ENCODE measurements at regions not wholly inside any gene's neighbourhood (a gene's known extent, or its start where the extent isn't known, plus 50 kb on each side); places are given as distances from the start of the nearest gene placed in this dataset.
"Not testable (repeated sequence)": the region's sequence is repeated elsewhere in the genome, so short reads cannot be mapped to it uniquely, and the experiment has no call there.

DNA sequence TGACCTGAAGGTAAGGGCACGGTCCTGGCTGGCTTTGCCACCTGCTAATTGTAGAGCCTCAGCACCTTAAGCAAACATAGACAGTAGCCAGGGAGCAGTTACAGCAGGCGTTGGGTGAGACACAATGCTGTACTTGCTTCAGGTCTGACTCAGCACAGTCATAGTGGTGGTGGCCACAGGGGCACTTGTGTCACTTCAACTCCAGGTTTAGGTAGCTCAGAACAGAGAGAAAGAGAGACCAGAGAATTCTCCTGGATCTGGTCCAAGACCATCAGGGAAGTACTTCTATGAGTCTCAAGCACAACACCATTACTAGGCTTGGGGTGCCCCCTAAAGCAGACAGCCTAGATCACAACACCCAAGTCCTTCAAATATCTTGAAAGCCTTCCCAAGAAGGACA, 204.4 kb downstream of the OTOL1 start:
- DNase-seq (ENCODE audit: low read depth), result peak; percentile 4
- TF ChIP-seq, protein P1, sequence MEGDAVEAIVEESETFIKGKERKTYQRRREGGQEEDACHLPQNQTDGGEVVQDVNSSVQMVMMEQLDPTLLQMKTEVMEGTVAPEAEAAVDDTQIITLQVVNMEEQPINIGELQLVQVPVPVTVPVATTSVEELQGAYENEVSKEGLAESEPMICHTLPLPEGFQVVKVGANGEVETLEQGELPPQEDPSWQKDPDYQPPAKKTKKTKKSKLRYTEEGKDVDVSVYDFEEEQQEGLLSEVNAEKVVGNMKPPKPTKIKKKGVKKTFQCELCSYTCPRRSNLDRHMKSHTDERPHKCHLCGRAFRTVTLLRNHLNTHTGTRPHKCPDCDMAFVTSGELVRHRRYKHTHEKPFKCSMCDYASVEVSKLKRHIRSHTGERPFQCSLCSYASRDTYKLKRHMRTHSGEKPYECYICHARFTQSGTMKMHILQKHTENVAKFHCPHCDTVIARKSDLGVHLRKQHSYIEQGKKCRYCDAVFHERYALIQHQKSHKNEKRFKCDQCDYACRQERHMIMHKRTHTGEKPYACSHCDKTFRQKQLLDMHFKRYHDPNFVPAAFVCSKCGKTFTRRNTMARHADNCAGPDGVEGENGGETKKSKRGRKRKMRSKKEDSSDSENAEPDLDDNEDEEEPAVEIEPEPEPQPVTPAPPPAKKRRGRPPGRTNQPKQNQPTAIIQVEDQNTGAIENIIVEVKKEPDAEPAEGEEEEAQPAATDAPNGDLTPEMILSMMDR (IDR thresholded peaks at IDR 0.05; ENCODE audit: insufficient read depth, low read depth, low read length), result no peak
- no peak overlapping the region for H3K4me3 ChIP-seq (ENCODE audit: low read depth, low read length)

DNA sequence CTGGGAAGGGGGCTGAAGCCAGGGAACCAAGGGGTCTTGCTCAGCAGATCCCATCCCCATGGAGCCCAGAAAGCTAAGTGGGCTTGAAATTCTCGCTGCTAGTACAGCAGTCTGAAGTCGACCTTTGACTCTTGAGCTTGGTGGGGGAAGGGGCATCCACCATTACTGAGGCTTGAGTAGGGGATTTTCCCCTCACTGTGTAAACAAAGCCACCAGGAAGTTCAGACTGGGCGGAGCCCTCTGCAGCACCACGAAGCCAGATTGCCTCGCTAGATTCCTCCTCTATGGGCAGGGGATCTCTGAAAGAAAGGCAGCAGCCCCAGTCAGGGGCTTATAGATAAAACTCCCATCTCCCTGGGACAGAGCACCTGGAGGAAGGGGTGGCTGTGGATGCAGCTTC, 210.6 kb downstream of the OTOL1 start:
- not testable (repeated sequence) for DNase-seq (ENCODE audit: low read depth); H3K4me3 ChIP-seq (ENCODE audit: low read depth, low read length)

DNA sequence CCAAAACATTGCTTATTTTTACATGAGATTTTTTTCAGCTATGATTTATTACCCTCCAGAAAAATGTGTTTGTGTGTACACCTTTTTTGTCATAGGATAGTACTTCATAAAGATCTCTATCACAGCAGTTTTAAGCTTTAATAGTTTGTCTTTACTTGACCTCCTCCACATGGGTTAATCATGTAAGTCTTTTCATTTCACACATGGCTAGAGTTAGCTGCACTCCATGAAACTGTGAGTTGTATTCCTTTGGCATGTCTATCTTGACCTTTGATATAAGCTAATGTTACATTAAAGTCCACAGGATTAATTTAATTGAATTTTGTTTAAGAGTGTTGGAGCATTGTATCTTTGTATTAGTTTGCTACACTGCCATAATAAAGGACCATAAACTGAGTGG, 217.1 kb downstream of the OTOL1 start:
- H3K4me3 ChIP-seq (ENCODE audit: low read depth, low read length), result no peak overlapping the region
- TF ChIP-seq, protein P1 (IDR thresholded peaks at IDR 0.05; ENCODE audit: insufficient read depth, low read depth, low read length), result no peak
- DNase-seq (ENCODE audit: low read depth), result no peak

DNA sequence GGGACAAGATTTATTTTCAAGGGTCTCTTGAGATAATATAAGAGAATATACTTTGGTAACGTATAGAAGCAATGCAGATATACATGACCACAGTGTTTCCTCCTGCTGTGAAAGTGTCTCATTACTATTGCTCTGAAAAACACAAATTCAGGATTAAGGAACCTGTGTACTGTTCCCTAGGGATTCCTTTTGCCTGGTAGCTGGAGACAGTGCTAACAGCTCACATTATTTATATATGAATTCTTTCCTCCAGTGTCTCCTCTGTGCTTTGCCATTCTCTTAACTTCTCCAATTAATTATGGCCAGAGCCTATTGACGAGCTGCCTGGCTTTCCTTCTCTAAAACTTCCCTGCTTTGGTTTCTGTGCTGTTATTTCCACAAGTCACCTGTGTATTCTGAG, 235.4 kb downstream of the OTOL1 start:
- DNase-seq (ENCODE audit: low read depth), result no peak
- H3K4me3 ChIP-seq (ENCODE audit: low read depth, low read length), result no peak overlapping the region
- TF ChIP-seq, protein P1 (IDR thresholded peaks at IDR 0.05; ENCODE audit: insufficient read depth, low read depth, low read length), result no peak

DNA sequence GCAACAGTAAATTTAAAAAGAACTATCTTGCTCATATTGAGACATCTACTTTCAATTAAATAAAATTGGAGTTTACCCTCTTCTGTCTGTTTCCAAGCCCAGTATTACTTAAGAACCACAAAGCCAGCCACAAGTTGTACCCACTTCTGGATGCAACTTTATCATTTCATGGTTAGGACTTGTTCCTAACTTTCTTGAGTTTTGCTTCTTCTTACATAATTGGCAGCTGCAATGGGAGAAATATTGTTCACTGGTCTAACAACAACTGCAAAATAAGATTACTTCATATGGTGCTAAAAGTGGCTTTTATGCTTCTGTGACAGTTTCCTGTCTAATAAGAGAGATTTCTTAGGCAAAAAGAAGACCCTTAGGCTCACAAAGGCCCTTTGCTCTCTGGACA, 240.6 kb downstream of the OTOL1 start:
- TF ChIP-seq, protein P1 (IDR thresholded peaks at IDR 0.05; ENCODE audit: insufficient read depth, low read depth, low read length), result no peak
- DNase-seq (ENCODE audit: low read depth), result no peak
- H3K4me3 ChIP-seq (ENCODE audit: low read depth, low read length), result no peak overlapping the region

DNA sequence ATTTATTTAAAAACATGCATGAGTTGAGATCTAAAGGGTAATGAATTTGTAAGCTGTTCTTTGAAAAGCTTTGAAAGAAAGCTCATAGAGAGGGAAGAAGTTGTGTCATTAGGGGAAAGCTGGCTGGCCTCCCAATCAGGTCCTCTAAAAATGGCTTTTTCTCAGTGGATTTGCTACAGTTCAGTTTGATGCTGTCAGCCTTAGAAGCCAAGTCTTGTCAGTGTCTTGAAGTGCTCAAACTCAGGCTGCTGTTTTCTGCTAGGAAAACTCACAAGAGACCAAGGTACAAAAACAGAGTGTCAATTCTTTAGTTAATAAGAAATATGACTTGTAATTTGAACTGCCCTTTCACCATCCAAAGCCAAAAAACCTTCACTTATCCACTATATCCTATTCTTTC, 243.8 kb downstream of the OTOL1 start:
- H3K4me3 ChIP-seq (ENCODE audit: low read depth, low read length), result no peak overlapping the region
- no peak for DNase-seq (ENCODE audit: low read depth)
- TF ChIP-seq, protein P1 (IDR thresholded peaks at IDR 0.05; ENCODE audit: insufficient read depth, low read depth, low read length), result no peak

DNA sequence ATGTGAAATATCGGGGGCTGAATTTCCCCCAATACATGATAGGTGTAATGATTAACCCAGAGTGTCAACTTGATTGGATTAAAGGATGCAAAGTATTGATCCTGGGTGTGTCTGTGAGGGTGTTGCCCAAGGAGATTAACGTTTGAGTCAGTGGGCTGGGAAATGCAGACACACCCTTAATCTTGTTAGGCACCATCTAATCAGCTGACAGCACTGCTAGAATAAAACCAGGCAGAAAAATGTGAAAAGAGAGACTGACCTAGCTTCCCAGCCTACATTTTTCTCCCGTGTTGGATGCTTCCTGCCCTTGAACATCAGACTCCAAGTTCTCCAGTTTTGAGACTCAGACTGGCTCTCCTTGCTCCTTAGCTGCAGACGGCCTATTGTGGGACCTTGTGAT, 247.8 kb downstream of the OTOL1 start:
- DNase-seq (ENCODE audit: low read depth), result no peak
- TF ChIP-seq, protein P1 (IDR thresholded peaks at IDR 0.05; ENCODE audit: insufficient read depth, low read depth, low read length), result no peak
- H3K4me3 ChIP-seq (ENCODE audit: low read depth, low read length), result no peak overlapping the region
